ENCODE measurements at regions not wholly inside any gene's neighbourhood (a gene's known extent, or its start where the extent isn't known, plus 50 kb on each side); places are given as distances from the start of the nearest gene placed in this dataset.

DNA sequence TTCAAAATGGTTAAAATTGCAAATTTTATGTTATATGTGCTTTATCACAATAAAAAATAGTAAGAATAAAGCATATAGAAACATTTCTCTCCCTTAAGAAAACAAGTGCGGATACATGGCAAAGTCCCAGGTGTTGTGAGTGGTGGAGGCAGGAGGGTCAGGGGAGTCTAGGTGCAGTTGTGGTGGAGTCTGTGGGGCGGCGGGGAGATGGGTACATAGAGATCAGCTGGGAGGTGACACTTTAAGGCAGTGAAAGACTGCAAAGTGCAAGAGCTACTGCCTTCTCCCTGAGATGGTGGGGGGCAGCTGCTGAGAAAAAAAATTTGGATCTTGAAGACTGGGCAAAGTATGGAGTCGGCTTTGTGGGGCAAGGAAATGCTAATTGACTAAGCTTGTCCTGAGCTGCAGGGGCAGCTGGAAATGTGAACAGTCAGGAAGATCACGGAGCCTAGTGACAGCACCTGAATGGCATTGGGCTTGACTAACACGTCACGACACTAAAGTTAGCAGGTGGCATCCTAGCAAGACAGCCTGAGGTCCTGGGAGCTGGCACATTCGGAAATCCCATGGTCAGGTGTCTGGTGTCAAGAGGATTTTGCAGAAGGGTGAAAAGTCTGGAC lies 72.9 kb upstream of the IRS2 start:
- Histone ChIP-seq H3K27ac (ENCODE audit: low read depth) (no peak overlapping the region), H2AFZ (no peak overlapping the region), H3K4me3 (no peak overlapping the region), H4K20me1 (replicated peaks; ENCODE audit: insufficient read depth) (no peaks in the 10 kb centered on the region), H3K4me1 (ENCODE audit: insufficient read depth) (peaks cover 9% of the 10 kb centered on the region; the same call in 1 of the 2 replicates), H3K4me2 (no peak overlapping the region), H3F3A (replicated peaks; ENCODE audit: low read depth) (no peaks in the 10 kb centered on the region), H3K36me3 (ENCODE audit: insufficient read depth) (no peaks in the 10 kb centered on the region), H3K27me3 (ENCODE audit: insufficient read depth) (no peaks in the 10 kb centered on the region), H3K9me2 (ENCODE audit: insufficient read depth) (peaks cover 7% of the 10 kb centered on the region; the same call in 1 of the 2 replicates), H3K79me2 (replicated peaks; ENCODE audit: insufficient read depth) (no peaks in the 10 kb centered on the region)
- H3K9me3 Mint-ChIP-seq: no peaks in the 10 kb centered on the region
- peaks cover 19% of the 10 kb centered on the region for H3K4me1 Mint-ChIP-seq
- no peak overlapping the region for H3K27ac Mint-ChIP-seq
- TF ChIP-seq, protein P1, sequence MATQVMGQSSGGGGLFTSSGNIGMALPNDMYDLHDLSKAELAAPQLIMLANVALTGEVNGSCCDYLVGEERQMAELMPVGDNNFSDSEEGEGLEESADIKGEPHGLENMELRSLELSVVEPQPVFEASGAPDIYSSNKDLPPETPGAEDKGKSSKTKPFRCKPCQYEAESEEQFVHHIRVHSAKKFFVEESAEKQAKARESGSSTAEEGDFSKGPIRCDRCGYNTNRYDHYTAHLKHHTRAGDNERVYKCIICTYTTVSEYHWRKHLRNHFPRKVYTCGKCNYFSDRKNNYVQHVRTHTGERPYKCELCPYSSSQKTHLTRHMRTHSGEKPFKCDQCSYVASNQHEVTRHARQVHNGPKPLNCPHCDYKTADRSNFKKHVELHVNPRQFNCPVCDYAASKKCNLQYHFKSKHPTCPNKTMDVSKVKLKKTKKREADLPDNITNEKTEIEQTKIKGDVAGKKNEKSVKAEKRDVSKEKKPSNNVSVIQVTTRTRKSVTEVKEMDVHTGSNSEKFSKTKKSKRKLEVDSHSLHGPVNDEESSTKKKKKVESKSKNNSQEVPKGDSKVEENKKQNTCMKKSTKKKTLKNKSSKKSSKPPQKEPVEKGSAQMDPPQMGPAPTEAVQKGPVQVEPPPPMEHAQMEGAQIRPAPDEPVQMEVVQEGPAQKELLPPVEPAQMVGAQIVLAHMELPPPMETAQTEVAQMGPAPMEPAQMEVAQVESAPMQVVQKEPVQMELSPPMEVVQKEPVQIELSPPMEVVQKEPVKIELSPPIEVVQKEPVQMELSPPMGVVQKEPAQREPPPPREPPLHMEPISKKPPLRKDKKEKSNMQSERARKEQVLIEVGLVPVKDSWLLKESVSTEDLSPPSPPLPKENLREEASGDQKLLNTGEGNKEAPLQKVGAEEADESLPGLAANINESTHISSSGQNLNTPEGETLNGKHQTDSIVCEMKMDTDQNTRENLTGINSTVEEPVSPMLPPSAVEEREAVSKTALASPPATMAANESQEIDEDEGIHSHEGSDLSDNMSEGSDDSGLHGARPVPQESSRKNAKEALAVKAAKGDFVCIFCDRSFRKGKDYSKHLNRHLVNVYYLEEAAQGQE (IDR thresholded peaks at IDR 0.05; ENCODE audit: unreplicated experiment): no peak
- DNase-seq (ENCODE audit: low spot score): no peak
- no peak overlapping the region for H3K4me3 Mint-ChIP-seq
- ATAC-seq: no peak
- peaks cover 4% of the 10 kb centered on the region for H3K27me3 Mint-ChIP-seq (ENCODE audit: insufficient read depth, low read depth, poor library complexity)
- no peaks in the 10 kb centered on the region for H3K36me3 Mint-ChIP-seq (ENCODE audit: low read depth)

DNA sequence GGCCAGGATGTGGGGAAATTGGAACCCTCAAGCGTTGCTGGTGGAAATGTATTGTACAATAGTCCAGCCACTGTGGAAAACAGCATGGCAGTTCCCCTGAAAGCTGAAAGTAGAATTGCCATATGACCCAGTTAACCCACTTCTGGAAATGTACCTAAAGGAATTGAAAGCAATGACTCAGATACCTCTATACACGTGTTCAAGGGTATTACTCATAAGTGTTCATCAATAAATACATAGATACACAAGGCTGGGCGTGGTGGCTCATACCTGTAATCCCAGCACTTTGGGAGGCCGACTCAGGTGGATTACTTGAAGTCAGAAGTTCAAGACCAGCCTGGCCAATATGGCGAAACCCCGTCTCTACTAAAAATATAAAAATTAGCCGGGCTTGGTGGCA lies 71.9 kb upstream of the IRS2 start:
- H3F3A ChIP-seq (replicated peaks; ENCODE audit: low read depth): no peaks in the 10 kb centered on the region
- peaks cover 20% of the 10 kb centered on the region for H3K4me1 Mint-ChIP-seq
- no peak overlapping the region for H3K27ac ChIP-seq (ENCODE audit: low read depth)
- no peak for ATAC-seq
- no peaks in the 10 kb centered on the region for H3K36me3 ChIP-seq (ENCODE audit: insufficient read depth)
- H3K27ac Mint-ChIP-seq: no peak overlapping the region
- H3K4me2 ChIP-seq: no peak overlapping the region
- H4K20me1 ChIP-seq (replicated peaks; ENCODE audit: insufficient read depth): no peaks in the 10 kb centered on the region
- TF ChIP-seq EZH2 (IDR thresholded peaks at IDR 0.05; ENCODE audit: low read depth, unreplicated experiment) (no peak), NANOG (IDR thresholded peaks at IDR 0.05; ENCODE audit: borderline replicate concordance) (no peak), POLR2AphosphoS5 (IDR thresholded peaks at IDR 0.05; ENCODE audit: low read depth) (no peak), JUNB (IDR thresholded peaks at IDR 0.05; ENCODE audit: unreplicated experiment) (no peak), CREB1 (CRISPR knock-in tag; IDR thresholded peaks at IDR 0.05; ENCODE audit: low read depth) (no peak)
- TF ChIP-seq, protein P2, sequence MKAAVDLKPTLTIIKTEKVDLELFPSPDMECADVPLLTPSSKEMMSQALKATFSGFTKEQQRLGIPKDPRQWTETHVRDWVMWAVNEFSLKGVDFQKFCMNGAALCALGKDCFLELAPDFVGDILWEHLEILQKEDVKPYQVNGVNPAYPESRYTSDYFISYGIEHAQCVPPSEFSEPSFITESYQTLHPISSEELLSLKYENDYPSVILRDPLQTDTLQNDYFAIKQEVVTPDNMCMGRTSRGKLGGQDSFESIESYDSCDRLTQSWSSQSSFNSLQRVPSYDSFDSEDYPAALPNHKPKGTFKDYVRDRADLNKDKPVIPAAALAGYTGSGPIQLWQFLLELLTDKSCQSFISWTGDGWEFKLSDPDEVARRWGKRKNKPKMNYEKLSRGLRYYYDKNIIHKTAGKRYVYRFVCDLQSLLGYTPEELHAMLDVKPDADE (IDR thresholded peaks at IDR 0.05): no peak
- TF ChIP-seq, protein P3, sequence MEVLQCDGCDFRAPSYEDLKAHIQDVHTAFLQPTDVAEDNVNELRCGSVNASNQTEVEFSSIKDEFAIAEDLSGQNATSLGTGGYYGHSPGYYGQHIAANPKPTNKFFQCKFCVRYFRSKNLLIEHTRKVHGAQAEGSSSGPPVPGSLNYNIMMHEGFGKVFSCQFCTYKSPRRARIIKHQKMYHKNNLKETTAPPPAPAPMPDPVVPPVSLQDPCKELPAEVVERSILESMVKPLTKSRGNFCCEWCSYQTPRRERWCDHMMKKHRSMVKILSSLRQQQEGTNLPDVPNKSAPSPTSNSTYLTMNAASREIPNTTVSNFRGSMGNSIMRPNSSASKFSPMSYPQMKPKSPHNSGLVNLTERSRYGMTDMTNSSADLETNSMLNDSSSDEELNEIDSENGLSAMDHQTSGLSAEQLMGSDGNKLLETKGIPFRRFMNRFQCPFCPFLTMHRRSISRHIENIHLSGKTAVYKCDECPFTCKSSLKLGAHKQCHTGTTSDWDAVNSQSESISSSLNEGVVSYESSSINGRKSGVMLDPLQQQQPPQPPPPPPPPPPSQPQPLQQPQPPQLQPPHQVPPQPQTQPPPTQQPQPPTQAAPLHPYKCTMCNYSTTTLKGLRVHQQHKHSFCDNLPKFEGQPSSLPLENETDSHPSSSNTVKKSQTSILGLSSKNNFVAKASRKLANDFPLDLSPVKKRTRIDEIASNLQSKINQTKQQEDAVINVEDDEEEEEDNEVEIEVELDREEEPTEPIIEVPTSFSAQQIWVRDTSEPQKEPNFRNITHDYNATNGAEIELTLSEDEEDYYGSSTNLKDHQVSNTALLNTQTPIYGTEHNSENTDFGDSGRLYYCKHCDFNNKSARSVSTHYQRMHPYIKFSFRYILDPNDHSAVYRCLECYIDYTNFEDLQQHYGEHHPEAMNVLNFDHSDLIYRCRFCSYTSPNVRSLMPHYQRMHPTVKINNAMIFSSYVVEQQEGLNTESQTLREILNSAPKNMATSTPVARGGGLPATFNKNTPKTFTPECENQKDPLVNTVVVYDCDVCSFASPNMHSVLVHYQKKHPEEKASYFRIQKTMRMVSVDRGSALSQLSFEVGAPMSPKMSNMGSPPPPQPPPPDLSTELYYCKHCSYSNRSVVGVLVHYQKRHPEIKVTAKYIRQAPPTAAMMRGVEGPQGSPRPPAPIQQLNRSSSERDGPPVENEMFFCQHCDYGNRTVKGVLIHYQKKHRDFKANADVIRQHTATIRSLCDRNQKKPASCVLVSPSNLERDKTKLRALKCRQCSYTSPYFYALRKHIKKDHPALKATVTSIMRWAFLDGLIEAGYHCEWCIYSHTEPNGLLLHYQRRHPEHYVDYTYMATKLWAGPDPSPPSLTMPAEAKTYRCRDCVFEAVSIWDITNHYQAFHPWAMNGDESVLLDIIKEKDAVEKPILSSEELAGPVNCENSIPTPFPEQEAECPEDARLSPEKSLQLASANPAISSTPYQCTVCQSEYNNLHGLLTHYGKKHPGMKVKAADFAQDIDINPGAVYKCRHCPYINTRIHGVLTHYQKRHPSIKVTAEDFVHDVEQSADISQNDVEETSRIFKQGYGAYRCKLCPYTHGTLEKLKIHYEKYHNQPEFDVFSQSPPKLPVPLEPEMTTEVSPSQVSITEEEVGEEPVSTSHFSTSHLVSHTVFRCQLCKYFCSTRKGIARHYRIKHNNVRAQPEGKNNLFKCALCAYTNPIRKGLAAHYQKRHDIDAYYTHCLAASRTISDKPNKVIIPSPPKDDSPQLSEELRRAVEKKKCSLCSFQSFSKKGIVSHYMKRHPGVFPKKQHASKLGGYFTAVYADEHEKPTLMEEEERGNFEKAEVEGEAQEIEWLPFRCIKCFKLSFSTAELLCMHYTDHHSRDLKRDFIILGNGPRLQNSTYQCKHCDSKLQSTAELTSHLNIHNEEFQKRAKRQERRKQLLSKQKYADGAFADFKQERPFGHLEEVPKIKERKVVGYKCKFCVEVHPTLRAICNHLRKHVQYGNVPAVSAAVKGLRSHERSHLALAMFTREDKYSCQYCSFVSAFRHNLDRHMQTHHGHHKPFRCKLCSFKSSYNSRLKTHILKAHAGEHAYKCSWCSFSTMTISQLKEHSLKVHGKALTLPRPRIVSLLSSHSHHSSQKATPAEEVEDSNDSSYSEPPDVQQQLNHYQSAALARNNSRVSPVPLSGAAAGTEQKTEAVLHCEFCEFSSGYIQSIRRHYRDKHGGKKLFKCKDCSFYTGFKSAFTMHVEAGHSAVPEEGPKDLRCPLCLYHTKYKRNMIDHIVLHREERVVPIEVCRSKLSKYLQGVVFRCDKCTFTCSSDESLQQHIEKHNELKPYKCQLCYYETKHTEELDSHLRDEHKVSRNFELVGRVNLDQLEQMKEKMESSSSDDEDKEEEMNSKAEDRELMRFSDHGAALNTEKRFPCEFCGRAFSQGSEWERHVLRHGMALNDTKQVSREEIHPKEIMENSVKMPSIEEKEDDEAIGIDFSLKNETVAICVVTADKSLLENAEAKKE (CRISPR knock-in tag; IDR thresholded peaks at IDR 0.05): no peak
- no peaks in the 10 kb centered on the region for H3K9me3 Mint-ChIP-seq
- H3K36me3 Mint-ChIP-seq (ENCODE audit: low read depth): no peaks in the 10 kb centered on the region
- peaks cover 7% of the 10 kb centered on the region; the same call in 1 of the 2 replicates for H3K9me2 ChIP-seq (ENCODE audit: insufficient read depth)
- H3K27me3 ChIP-seq (ENCODE audit: insufficient read depth): no peaks in the 10 kb centered on the region
- H3K4me1 ChIP-seq (ENCODE audit: insufficient read depth): peaks cover 14% of the 10 kb centered on the region
- no peak overlapping the region for H3K4me3 ChIP-seq
- H3K79me2 ChIP-seq (replicated peaks; ENCODE audit: insufficient read depth): no peaks in the 10 kb centered on the region
- DNase-seq (ENCODE audit: low spot score): no peak
- peaks cover 3% of the 10 kb centered on the region for H3K27me3 Mint-ChIP-seq (ENCODE audit: insufficient read depth, low read depth, poor library complexity)
- H3K4me3 Mint-ChIP-seq: no peak overlapping the region
- no peak overlapping the region; the same call in 1 of the 2 replicates for H2AFZ ChIP-seq
